ENCODE measurements at regions not wholly inside any gene's neighbourhood (a gene's known extent, or its start where the extent isn't known, plus 50 kb on each side); places are given as distances from the start of the nearest gene placed in this dataset.

- H3K4me1 ChIP-seq (ENCODE audit: insufficient read depth, low read length) = peaks cover 5% of the 10 kb centered on the region
- Mint-ChIP-seq H3K4me1 (ENCODE audit: low read depth, unreplicated experiment) (peaks cover 14% of the 10 kb centered on the region), H3K36me3 (ENCODE audit: low read depth, unreplicated experiment) (peaks cover 5% of the 10 kb centered on the region), H3K27ac (ENCODE audit: unreplicated experiment) (peak overlapping the region; percentile 12), H3K4me3 (ENCODE audit: unreplicated experiment) (no peak overlapping the region), H3K9me3 (ENCODE audit: unreplicated experiment) (peaks cover 4% of the 10 kb centered on the region), H3K27me3 (ENCODE audit: low read depth, unreplicated experiment) (no peaks in the 10 kb centered on the region)
- peak overlapping the region; percentile 20 for H3K4me2 ChIP-seq (ENCODE audit: low read length)
- H3K27me3 ChIP-seq (ENCODE audit: insufficient read depth, low read length) = no peaks in the 10 kb centered on the region
- H3K9ac ChIP-seq (ENCODE audit: low read length) = no peak overlapping the region
- no peak overlapping the region for H2AFZ ChIP-seq (ENCODE audit: low read depth, low read length)
- TF ChIP-seq EZH2 (IDR thresholded peaks at IDR 0.05; ENCODE audit: insufficient read depth, low read length) = no peak
- TF ChIP-seq, protein P1, sequence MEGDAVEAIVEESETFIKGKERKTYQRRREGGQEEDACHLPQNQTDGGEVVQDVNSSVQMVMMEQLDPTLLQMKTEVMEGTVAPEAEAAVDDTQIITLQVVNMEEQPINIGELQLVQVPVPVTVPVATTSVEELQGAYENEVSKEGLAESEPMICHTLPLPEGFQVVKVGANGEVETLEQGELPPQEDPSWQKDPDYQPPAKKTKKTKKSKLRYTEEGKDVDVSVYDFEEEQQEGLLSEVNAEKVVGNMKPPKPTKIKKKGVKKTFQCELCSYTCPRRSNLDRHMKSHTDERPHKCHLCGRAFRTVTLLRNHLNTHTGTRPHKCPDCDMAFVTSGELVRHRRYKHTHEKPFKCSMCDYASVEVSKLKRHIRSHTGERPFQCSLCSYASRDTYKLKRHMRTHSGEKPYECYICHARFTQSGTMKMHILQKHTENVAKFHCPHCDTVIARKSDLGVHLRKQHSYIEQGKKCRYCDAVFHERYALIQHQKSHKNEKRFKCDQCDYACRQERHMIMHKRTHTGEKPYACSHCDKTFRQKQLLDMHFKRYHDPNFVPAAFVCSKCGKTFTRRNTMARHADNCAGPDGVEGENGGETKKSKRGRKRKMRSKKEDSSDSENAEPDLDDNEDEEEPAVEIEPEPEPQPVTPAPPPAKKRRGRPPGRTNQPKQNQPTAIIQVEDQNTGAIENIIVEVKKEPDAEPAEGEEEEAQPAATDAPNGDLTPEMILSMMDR (IDR thresholded peaks at IDR 0.05; ENCODE audit: insufficient read depth, low read depth, low read length) = no peak
- H3K79me2 ChIP-seq (ENCODE audit: insufficient read depth, low read length) = peaks cover 29% of the 10 kb centered on the region
- H3K36me3 ChIP-seq (ENCODE audit: insufficient read depth, low read length) = no peaks in the 10 kb centered on the region
- H3K9me3 ChIP-seq (ENCODE audit: insufficient read depth, low read depth, low read length) = no peaks in the 10 kb centered on the region
- peak; percentile 15 for DNase-seq (ENCODE audit: low read depth)
- H3K27ac ChIP-seq (ENCODE audit: low read depth, low read length) = no peak overlapping the region
- H4K20me1 ChIP-seq (ENCODE audit: insufficient read depth, low read length) = no peaks in the 10 kb centered on the region
- FAIRE-seq = peak; percentile 43
- no peak overlapping the region for H3K4me3 ChIP-seq (ENCODE audit: insufficient read depth, low read depth, low read length)
Observed at GRCh38 chr14:71521238-71522135, 410.7 kb upstream of the RGS6 start.

DNA sequence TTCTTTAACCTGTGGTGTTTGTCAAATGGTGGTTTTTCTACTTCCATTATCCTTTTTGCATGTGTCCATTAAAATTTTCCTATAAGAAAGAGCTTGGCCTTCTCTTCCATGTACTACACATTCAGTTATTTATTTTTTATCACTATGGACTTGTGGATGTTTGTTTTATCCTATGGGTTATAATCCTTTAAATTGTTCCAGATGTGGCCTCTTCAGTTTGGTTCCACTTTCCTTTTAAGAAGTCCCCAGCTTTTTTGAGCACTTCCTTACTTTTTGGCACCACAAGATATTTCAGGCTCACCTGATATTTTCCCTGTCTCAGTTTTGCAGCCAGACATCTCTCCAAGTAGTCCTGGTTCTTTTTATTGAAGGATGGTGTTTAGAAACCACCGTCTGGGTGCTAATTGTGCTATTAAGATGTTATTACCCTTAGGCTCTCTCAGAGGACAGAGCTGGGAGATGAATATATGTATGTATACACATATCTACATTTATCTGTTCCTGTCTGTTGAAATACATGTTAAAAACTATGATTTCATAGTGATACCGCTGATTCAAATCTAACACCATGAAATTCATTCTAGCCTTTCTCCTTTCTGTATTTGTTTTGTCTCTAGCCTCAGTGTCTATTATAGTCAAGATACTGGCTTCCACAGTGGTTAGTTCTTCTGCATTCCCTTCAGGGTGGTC is 408.5 kb upstream of the RGS6 start:
- no peak for DNase-seq (ENCODE audit: low read depth)
- Histone ChIP-seq H3K4me3 (ENCODE audit: insufficient read depth, low read depth, low read length) (no peak overlapping the region), H3K4me2 (ENCODE audit: low read length) (no peak overlapping the region), H3K79me2 (ENCODE audit: insufficient read depth, low read length) (peaks cover 34% of the 10 kb centered on the region), H3K9me3 (ENCODE audit: insufficient read depth, low read depth, low read length) (no peaks in the 10 kb centered on the region), H2AFZ (ENCODE audit: low read depth, low read length) (no peak overlapping the region), H3K4me1 (ENCODE audit: insufficient read depth, low read length) (peaks cover 5% of the 10 kb centered on the region), H3K36me3 (ENCODE audit: insufficient read depth, low read length) (no peaks in the 10 kb centered on the region), H3K27ac (ENCODE audit: low read depth, low read length) (no peak overlapping the region), H4K20me1 (ENCODE audit: insufficient read depth, low read length) (no peaks in the 10 kb centered on the region), H3K9ac (ENCODE audit: low read length) (no peak overlapping the region), H3K27me3 (ENCODE audit: insufficient read depth, low read length) (no peaks in the 10 kb centered on the region)
- no peaks in the 10 kb centered on the region for H3K27me3 Mint-ChIP-seq (ENCODE audit: low read depth, unreplicated experiment)
- no peaks in the 10 kb centered on the region for H3K9me3 Mint-ChIP-seq (ENCODE audit: unreplicated experiment)
- H3K4me3 Mint-ChIP-seq (ENCODE audit: unreplicated experiment) = no peak overlapping the region
- no peak overlapping the region for H3K27ac Mint-ChIP-seq (ENCODE audit: unreplicated experiment)
- FAIRE-seq = no peak
- TF ChIP-seq, protein P1 (IDR thresholded peaks at IDR 0.05; ENCODE audit: insufficient read depth, low read depth, low read length) = no peak
- no peak for TF ChIP-seq EZH2 (IDR thresholded peaks at IDR 0.05; ENCODE audit: insufficient read depth, low read length)
- H3K4me1 Mint-ChIP-seq (ENCODE audit: low read depth, unreplicated experiment) = peaks cover 14% of the 10 kb centered on the region
- H3K36me3 Mint-ChIP-seq (ENCODE audit: low read depth, unreplicated experiment) = peaks cover 1% of the 10 kb centered on the region
